H7 (cell line): ENCODE measurements at regions not wholly inside any gene's neighbourhood (a gene's known extent, or its start where the extent isn't known, plus 50 kb on each side); places are given as distances from the start of the nearest gene placed in this dataset.
"Not testable (repeated sequence)": the region's sequence is repeated elsewhere in the genome, so short reads cannot be mapped to it uniquely, and the experiment has no call there.

Experiments
- DNase-seq: peaks from one replicate; pipeline ENCODE4 v3.0.0; 2012
- H3K27me3 ChIP-seq: 2 replicates; pipeline ENCODE4 v1.6.0; 2011; ENCODE audit warnings: mild to moderate bottlenecking, low read length; ENCODE audit not compliant: control insufficient read depth, insufficient read depth
- H3K36me3 ChIP-seq: replicated peaks from 2 replicates; pipeline ENCODE4 v1.5.1; 2011; ENCODE audit warnings: low read length; ENCODE audit not compliant: control insufficient read depth, insufficient read depth
- H3K4me3 ChIP-seq: 2 replicates; pipeline ENCODE4 v1.5.1; 2011; ENCODE audit warnings: low read depth, mild to moderate bottlenecking, control low read depth, low read length, moderate library complexity; ENCODE audit not compliant: insufficient read depth

DNA sequence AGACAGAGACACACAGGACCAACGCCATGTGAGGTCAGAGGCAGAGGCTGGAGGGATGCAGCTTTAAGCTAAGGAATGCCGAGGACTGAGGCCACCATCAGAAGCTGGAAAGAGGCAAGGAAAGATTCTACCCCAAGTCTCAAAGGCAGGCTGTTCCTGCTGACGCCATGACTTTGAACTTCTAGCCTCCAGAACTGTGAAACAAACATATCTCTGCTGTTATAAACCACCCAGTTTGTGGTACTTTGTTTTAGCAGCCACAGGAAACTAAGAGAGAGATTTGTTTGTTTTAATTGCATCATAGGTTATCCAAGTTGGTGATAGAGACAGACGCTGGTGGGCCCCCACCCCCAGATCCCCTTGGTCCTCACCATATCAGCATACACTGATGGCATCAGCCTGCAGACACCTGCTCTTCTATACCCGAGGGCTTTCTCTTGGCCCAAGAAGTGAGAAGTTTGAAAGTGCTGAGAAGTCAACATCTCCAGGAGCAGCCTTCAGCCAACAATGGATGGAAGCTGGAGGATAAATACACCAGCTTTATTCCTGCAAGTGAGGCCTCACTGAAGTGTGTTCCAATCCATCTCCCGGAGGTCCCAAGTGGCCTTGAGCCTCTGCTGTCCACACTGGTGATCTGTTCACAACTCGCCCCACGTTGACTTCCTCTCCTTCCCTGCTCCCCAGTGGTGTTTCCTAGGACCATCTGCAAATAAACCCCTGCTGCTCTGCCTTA is 154.7 kb downstream of the BTBD3 start:
- no peaks in the 10 kb centered on the region for H3K36me3 ChIP-seq
- H3K27me3 ChIP-seq = no peaks in the 10 kb centered on the region; the same call in 1 of the 2 replicates
- no peak for DNase-seq
- H3K4me3 ChIP-seq = no peak overlapping the region

DNA sequence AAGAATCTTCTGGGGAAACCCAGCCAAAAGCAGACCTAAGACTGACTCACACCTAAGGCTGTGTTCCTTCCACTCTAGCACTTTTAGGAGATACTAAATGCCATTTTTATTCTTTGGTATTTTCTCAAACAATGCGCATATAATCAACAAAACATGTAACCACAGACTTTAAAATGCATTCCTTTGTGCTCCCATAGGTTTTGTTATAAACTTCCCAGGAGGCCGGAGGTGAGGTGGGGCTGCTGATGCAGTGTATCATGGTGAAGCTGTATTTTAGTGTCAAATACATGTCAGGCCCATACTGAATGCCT is 155.2 kb downstream of the BTBD3 start:
- DNase-seq = no peak
- Histone ChIP-seq H3K4me3 (no peak overlapping the region), H3K36me3 (no peaks in the 10 kb centered on the region), H3K27me3 (no peaks in the 10 kb centered on the region; the same call in 1 of the 2 replicates)

DNA sequence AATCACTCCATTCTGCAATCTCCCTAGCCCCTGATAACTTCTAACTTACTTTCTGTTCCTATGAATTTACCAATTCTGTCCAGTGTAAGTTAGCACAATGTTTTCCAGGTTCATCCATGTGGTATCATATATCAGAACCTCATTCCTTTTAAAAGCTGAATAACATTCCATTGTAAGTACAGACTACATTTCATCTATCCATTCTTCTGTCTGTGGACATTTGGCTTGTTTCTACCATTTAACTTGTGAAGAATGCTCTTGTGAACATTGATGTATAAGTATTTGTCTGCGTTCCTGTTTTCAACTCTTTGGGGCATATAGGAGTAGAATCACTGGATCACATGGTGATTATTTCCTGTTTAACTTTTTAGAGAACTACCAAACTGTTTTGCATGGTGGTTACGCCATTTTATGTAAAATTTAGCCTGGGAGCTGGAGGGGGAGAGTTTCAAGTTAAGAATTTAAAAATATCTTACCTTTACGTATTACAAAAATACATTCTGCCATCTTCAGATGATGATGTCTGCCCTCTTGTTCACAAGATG is 156.5 kb downstream of the BTBD3 start:
- Histone ChIP-seq H3K36me3 (no peaks in the 10 kb centered on the region), H3K27me3 (no peaks in the 10 kb centered on the region; the same call in 1 of the 2 replicates), H3K4me3 (no peak overlapping the region)
- no peak for DNase-seq

DNA sequence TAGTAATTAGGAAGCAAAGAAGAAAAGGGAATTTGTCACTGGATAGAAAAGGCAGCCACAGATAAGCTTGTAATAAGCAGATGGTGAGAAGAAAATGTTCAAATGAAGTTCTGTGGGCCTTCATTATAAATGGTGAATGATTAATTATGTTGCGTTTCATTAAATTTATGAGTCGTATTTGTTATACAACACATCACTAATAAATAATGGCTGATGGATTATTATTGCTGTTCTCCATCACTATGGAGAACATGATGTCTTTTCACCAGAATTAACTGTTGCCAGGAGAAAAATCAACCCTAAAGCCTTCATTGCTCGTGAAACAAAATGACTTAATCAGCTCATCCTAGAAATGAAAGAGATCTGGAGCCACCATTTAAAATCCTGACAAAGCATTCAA is 158.5 kb downstream of the BTBD3 start:
- no peak for DNase-seq
- H3K27me3 ChIP-seq = no peaks in the 10 kb centered on the region
- H3K4me3 ChIP-seq = no peak overlapping the region
- no peaks in the 10 kb centered on the region for H3K36me3 ChIP-seq

DNA sequence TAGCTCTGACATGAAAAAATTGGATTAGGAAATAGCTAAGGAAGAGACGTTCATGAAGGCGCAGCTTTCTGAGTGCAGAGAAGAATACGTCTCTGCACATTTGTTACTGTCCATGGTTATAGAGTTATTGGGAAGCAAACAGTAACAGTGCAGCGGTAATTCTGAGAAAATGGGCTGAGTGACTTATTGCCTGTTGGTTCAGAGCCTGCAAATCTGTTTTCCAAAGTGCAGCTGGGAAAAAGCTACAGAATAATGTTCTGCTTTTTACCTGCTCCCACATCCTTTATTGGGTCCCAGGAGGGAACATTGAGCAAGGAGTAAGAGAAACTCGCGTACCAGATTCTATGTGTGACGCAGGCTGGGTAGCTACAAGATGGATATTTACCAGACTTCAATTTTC is 160.2 kb downstream of the BTBD3 start:
- no peak for DNase-seq
- Histone ChIP-seq H3K4me3 (no peak overlapping the region), H3K27me3 (no peaks in the 10 kb centered on the region), H3K36me3 (no peaks in the 10 kb centered on the region)

DNA sequence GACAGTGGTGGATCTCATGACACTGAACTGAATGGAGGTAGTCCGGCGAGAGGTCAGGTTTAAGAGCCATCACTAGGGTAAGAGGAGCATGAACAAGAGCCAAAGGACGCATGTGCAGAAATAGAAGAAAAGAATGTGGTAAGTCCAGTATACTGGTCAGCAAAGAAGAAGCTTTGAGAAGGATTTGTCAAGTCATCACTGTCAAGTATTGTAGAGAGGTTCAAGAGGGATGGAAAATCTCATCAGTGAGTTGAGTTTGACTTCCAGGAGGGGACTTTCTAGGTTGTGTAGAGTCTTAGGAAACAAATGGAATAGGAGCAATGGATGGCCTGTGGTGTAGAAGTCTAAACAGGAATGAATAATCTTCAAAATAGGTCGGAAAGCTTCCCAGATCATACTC is 161.8 kb downstream of the BTBD3 start:
- no peak overlapping the region for H3K4me3 ChIP-seq
- no peak for DNase-seq
- H3K36me3 ChIP-seq = no peaks in the 10 kb centered on the region
- no peaks in the 10 kb centered on the region for H3K27me3 ChIP-seq

DNA sequence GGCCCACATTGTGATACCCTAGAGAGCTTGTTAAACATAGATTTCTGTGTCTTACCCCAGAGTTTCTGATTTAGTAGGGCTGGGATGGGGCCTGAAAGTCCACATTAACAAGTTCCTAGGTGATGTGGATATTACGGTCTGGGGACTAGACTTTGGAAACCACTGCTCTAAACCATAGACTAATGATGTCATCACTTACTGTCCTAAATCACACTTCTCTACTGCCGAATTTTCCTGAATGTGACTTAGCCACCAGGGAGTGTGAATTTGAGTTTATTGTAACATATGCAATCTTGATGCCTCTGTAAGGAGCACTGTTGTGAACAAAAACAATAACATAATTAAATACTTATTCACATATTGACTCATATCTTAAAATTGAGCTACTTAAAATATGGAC is 165.6 kb downstream of the BTBD3 start:
- DNase-seq = no peak
- Histone ChIP-seq H3K36me3 (no peaks in the 10 kb centered on the region), H3K4me3 (no peak overlapping the region), H3K27me3 (no peaks in the 10 kb centered on the region)

DNA sequence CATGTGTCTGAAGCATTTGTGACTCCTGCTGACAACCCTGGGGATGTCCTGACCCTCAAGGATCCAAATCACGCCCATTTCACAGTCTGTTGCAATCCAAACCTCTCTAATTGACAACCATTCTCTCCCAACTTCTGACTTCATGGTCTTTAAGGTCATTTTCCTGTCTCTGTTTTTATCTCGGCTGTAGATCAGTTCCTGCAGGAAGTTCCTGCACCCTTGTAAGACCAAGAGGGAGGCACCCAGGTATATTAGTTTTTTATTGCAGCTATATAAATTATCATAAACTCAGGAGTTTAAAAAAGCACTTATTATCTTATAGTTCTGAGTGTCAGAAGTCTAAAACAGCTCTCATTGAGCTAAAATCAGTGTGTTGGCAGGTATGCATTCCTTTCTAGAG is 166.8 kb downstream of the BTBD3 start:
- H3K36me3 ChIP-seq = no peaks in the 10 kb centered on the region
- no peak overlapping the region for H3K4me3 ChIP-seq
- no peak for DNase-seq
- H3K27me3 ChIP-seq = no peaks in the 10 kb centered on the region

DNA sequence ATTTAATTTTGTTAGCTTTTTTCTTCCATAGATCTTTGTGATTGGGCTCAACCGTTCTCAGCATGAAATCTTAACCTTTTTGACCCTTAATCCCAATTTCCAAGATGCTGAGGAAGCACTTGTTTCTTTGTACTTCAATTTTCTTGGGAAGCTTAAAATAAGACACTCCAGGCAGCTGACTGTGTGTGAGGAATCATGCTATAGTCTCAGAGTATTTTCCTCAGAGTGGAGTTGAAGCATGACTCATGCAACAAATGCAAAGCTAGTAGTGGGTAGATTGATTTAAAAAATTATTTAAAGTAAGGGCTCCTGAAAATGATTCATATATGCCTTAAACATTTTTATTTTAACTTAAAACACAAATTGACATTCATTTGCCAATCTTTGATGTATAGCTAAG is 168.7 kb downstream of the BTBD3 start:
- H3K27me3 ChIP-seq = no peaks in the 10 kb centered on the region
- no peak overlapping the region for H3K4me3 ChIP-seq
- H3K36me3 ChIP-seq = no peaks in the 10 kb centered on the region
- DNase-seq = no peak

DNA sequence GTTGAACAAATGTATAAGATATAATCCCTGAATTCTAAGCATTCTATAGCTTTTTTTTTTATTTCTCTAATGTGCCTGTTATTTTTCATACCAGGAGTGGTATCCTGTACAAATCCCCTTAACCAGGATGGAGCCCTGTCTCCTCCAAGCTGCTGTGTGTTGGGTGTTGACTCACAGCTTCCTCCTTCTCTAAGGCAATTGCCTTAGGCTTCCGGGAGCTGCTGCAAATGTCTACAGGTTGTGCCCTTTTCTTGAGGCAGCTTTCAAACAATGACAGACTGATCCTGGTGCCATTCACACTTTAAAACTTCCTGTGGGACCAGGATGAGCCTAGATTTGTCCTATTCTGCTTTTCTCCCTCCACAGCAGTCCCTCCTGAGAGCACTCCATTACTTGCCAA is 173.2 kb downstream of the BTBD3 start:
- no peak for DNase-seq
- Histone ChIP-seq H3K4me3 (no peak overlapping the region), H3K27me3 (no peaks in the 10 kb centered on the region), H3K36me3 (no peaks in the 10 kb centered on the region)

DNA sequence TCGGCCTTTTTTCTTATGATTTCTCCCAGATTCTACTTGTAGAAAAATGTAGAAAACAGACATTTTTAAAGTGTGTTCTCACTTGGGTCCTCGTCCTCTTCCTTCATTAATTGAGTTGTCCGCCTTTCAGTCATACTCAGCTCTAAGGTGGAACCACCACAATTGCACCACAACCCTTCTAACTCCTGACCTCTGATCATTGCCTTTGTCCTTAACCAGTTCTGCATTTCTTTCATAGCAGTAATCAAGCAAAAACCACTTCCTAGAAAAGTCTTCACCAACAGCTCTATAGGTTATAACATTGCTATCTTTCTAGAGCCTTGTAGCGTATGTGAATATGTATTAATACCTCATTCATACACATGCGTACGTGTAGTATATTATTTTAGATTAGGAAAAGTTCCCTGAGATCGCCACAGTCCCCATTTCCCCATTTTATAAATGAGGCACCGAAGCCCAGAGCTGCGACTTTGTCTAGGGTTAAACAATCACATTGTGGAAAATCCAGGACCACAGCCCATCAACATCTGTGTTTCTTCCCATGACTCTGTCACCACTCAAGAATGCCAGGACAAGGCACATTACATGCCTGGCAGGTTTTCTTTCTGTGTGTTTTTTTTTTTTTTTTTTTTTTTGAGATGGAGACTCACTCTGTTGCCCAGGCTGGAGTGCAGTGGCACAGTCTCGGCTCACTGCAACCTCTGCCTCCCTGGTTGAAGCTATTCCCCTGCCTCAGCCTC is 175.5 kb downstream of the BTBD3 start:
- no peak for DNase-seq
- H3K4me3 ChIP-seq = no peak overlapping the region
- no peaks in the 10 kb centered on the region for H3K27me3 ChIP-seq
- H3K36me3 ChIP-seq = no peaks in the 10 kb centered on the region

DNA sequence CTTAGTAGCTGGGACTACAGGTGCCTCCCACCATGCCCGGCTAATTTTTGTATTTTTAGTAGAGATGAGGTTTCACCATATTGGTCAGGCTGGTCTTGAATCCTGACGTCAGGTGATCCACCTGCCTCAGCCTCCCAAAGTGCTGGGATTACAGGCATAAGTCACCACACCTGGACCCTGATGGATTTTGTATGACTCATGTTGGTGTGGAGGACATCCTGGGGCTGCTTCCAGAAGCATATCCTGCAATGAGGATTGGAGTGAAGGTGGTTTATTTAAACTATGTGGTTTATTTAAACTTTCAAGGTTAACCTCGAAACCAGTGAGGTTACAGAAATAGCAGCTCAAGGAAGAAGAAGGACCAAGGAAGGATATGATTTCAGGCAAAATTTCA is 176.1 kb downstream of the BTBD3 start:
- H3K4me3 ChIP-seq, H3K36me3 ChIP-seq, DNase-seq: not testable (repeated sequence)

DNA sequence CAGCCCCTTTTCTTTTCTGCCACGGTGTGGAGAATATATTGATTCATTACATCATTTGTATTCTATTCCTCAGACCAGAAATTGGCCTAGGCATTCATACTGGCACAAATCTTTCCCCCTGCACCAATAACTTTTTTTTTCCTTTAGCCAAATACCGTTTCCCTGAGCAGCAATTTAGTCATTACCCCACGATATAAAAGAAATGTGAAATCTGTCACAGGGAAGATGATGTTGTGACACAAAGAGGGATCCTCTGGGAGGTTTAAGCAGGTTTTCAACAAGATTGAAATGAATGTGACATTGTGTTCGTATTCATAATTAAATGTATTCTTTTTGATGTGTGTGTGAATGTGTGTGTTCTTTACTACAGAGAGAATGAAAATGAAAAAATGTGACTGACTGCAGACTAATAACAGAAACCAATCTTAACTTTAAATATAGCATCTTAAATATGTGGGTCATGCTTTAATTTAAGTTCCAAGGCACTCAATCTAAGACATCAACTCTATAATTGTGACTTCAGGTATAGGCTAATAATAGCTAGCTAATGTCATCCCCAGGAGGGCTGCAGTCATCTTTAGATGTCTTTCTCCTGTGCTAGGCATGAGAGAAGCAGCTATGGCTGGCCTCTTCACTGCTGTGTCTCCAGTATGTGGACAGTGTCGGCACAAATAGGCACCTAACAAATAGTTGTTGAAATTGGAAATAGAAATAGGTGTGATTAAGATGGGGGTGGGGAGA is 177.7 kb downstream of the BTBD3 start:
- no peaks in the 10 kb centered on the region for H3K27me3 ChIP-seq
- no peak overlapping the region for H3K4me3 ChIP-seq

More for the DNA sequence above, 176.1 kb downstream of the BTBD3 start:
- H3K27me3 ChIP-seq = not testable (repeated sequence)

DNA sequence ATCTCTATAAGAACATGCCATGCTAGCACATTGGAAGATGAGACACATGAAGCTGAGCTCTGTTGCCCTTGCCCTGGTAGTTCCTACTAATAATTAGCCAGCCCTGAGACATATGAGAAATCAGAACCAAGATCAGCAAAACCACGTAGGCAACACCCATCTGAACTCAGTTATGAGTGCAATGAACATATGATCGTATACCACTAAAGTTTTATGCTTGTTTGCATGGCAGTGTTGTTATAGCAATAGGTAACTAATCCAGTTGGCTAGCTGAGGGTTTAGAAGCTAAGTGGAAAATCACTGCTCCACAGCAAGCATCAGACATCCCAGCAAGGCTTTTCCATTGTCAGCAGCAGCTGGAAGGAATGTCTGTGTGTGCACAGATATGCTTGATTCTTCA is 180.7 kb downstream of the BTBD3 start:
- no peak for DNase-seq
- Histone ChIP-seq H3K4me3 (no peak overlapping the region), H3K36me3 (no peaks in the 10 kb centered on the region), H3K27me3 (no peaks in the 10 kb centered on the region)

More for the DNA sequence above, 177.7 kb downstream of the BTBD3 start:
- H3K36me3 ChIP-seq = no peaks in the 10 kb centered on the region
- DNase-seq = no peak

DNA sequence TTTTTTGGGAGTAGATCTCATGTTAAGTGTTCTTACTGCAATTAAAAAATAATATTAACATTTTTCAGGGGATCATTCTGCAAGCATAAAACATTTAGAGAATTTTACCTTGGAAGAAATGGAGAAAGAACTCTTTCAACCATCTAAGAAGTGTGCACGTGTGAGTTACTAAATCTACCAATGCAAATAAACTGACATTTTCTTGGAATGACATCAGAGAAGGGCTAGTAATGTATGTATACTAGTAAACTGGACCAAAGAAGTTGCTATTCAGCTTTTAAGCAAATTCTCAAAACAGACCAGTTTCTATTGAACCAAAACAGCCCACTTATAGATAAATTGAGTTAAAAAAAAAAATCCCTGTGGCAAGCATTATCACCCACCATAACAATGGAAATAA is 191.2 kb downstream of the BTBD3 start:
- H3K36me3 ChIP-seq = no peaks in the 10 kb centered on the region
- no peaks in the 10 kb centered on the region for H3K27me3 ChIP-seq
- no peak for DNase-seq
- H3K4me3 ChIP-seq = no peak overlapping the region
